Neural progenitor cell (in vitro differentiated cells): ENCODE measurements at regions not wholly inside any gene's neighbourhood (a gene's known extent, or its start where the extent isn't known, plus 50 kb on each side); places are given as distances from the start of the nearest gene placed in this dataset.

Source experiments
- EZH2 ChIP-seq: fragments of 200-600 bp; sonication (generic); IDR thresholded peaks from 2 replicates; pipeline ENCODE4 v1.6.1; 2017; ENCODE audit warnings: antibody characterized with exemption, mild to moderate bottlenecking, moderate library complexity
- EZH2phosphoT487 ChIP-seq: fragments of 200-600 bp; sonication (generic); IDR thresholded peaks from 2 replicates; pipeline ENCODE4 v1.6.1; 2017; ENCODE audit warnings: antibody characterized with exemption
- TF ChIP-seq, protein P1 (sequence below): fragments of 200-600 bp; sonication (generic); IDR thresholded peaks from 2 replicates; pipeline ENCODE4 v1.5.1; 2017; ENCODE audit warnings: antibody characterized with exemption, mild to moderate bottlenecking

DNA sequence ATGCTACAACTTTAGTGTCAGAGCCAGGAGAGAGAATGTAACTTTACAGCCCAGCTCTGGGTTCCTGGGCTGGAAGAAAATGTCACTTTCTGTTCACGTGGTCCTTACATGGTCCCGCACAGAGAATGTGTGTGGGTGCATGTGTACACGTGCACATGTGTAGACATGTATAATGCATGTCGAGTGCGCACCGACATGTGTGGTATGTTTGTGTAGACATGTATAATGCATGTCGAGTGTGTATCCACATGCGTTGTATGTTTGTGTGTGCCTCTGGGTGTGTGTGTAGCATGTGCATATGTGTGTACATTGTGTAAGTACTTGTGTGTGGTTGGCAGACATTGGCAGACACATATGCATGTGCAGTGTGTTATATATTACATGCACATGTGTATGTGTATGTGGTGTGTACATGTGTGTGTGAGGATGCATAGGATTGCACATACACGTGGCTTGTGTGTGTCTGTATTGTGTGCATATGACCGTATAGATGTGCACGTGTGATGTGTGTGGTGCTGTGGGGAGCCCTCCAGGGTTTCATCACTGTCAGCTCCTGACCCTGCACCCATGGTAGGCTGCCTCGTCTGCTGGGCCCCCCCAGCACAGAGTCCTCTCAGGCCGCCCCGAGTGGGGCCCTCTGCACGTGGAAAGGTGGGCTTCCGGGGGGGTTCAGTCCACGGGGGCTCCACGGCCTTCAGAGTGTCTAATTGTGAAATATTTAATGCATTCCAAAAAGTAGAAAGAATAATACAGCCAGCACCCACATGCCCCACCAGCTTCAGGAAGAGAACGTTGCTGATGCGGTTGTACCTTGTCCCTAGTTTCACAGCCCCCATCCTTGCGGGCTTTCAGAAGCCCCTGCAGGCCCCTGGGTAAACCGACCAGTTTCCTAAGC, 214.2 kb upstream of the GSE1 start:
- TF ChIP-seq, protein P1, sequence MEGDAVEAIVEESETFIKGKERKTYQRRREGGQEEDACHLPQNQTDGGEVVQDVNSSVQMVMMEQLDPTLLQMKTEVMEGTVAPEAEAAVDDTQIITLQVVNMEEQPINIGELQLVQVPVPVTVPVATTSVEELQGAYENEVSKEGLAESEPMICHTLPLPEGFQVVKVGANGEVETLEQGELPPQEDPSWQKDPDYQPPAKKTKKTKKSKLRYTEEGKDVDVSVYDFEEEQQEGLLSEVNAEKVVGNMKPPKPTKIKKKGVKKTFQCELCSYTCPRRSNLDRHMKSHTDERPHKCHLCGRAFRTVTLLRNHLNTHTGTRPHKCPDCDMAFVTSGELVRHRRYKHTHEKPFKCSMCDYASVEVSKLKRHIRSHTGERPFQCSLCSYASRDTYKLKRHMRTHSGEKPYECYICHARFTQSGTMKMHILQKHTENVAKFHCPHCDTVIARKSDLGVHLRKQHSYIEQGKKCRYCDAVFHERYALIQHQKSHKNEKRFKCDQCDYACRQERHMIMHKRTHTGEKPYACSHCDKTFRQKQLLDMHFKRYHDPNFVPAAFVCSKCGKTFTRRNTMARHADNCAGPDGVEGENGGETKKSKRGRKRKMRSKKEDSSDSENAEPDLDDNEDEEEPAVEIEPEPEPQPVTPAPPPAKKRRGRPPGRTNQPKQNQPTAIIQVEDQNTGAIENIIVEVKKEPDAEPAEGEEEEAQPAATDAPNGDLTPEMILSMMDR, result no peak
- no peak for TF ChIP-seq EZH2
- no peak for TF ChIP-seq EZH2phosphoT487
